Stimulated activated CD8-positive, alpha-beta memory T cell treated with anti-CD3 and anti-CD28 coated beads, Interleukin-7, amount 100 ng/mL, for 4 hours (primary cell): ENCODE measurements at regions not wholly inside any gene's neighbourhood (a gene's known extent, or its start where the extent isn't known, plus 50 kb on each side); places are given as distances from the start of the nearest gene placed in this dataset.
A peak's percentile ranks its signal among the peaks of the same experiment; 100 is the strongest.

Experiments used
- DNase-seq, 2 donors: peaks; one replicate each; pipeline ENCODE4 v3.0.0-alpha.2; 2020; ENCODE audit warnings: low read depth in 2 of 2

DNA sequence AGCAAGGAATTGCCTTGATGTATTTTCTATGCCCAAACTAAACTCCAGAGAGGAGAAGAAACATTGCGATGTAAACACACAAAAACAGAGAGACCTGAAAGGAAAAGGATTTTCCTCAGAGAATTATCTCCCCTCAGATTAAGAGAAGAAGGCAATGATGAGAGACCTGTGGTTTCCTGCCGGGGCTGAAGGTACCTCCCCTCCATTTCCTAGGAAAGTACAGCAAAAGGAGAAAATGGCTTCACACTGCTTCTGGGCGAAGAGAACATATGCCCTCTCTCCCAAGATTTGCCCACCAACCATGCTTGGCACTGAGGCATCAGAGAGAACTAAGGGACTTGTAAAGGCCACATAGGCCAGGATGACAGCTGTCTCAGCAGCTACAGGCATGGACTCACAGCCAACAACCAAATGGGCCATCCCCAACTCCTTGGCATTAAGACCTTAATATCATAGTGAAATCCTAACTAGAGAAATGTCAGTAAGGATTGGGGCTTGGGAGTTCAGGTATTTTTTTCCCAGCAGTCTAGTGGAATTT lies 523.0 kb downstream of the PTPRC start:
- DNase-seq: no peak

DNA sequence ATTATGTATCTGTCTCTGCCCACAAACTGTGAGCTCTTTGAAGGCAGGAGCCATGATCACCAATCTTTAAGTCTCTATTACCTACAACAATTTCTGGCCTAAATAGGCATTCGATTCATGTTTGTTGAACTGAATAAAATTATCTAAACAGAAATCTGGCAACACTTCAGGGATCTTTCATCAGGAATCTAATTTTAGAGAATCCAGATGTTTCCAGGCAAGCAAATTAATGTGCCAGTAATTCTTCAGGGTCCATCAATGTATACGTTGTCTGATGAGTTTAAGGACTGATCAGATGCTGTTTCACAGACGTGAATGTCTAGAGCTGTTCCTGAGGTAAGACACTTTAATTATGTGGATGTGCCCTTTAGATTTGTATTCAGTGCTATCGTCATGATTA lies 524.4 kb downstream of the PTPRC start:
- no peak for DNase-seq

DNA sequence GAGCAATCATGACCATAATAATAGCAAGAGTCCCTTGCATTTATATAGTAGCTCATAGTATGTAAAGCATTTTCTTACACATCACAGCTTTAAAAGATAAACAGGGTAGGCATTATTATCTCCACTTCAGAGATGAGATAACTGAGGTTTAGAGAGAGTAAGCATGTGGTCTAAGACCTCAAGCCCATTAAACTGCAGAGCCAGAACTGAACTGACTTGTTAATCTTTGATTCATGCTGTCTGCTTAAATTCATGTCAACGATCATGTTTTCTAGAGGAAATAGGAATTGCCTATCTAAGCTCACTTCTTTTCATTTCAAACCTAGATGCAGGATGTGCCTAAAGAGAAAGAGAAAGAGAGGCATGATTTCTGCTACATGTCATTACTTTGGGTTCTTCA lies 524.8 kb downstream of the PTPRC start:
- no peak for DNase-seq

DNA sequence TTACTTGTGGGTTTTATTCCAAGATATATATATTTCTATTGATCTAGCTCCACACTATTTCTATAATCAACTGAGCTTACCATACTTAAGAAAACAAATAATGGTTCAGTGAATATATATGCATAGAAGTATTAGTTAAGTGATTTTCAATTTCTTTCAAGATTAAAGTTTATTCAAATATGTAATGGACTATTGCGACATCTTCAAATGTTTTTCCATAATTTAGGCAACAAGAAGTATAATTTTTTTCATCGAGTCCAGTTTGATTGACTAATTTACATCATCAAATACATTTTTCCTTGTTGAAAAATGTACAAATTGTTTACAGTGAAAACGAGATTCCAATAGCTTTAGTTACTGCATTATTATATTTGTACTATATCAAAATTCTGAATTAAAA lies 528.6 kb downstream of the PTPRC start:
- DNase-seq: no peak

DNA sequence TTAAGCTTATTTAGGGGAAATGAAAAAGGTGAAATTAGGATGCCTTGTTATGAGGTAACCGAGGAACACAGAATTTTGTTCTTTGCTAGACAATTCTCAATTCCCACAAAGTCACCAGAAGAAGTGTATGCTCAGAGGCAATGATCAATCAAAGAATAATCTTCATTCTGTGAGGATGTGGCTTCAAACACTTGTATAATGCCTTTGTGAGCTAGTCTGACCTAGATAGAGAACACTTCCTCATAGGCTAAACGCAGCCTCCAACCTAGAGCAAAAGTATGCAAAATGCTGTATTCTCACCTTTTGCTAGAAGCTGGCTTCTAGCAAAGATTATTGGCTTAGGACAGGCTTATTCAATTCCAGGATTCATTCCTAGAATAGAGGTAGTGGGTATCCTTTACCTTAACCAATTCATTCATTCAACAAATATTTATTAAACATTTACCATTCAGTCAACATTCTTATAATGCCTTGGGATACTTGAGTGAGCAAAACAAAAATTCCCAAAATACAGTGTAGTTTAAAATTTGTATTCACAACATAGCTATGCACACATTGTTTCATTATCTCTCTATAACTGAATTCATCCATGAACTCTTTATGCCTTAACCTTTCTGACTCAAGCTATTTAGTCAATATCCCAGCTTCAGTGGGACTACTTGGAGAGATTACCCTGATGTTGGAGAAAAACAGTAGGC lies 530.2 kb downstream of the PTPRC start:
- no peak for DNase-seq

DNA sequence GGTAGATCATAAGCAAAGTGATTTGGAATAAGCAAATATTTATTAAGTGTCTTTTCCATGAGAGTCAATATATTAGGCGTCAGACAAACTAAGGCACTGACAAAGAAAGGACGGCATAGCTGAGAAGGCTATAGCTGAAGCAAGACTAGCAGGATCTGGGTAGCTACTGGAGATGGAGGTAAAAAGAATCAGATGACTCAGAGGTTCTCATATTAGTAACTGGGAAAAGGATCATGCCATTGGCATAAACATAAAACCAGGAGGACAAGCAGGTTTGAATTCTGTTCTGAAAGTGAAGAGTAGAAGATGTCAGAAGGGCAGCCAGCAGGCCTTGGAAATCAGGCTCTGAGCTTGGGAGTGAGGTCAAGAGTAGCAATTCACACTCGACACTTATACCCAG lies 531.9 kb downstream of the PTPRC start:
- no peak for DNase-seq

DNA sequence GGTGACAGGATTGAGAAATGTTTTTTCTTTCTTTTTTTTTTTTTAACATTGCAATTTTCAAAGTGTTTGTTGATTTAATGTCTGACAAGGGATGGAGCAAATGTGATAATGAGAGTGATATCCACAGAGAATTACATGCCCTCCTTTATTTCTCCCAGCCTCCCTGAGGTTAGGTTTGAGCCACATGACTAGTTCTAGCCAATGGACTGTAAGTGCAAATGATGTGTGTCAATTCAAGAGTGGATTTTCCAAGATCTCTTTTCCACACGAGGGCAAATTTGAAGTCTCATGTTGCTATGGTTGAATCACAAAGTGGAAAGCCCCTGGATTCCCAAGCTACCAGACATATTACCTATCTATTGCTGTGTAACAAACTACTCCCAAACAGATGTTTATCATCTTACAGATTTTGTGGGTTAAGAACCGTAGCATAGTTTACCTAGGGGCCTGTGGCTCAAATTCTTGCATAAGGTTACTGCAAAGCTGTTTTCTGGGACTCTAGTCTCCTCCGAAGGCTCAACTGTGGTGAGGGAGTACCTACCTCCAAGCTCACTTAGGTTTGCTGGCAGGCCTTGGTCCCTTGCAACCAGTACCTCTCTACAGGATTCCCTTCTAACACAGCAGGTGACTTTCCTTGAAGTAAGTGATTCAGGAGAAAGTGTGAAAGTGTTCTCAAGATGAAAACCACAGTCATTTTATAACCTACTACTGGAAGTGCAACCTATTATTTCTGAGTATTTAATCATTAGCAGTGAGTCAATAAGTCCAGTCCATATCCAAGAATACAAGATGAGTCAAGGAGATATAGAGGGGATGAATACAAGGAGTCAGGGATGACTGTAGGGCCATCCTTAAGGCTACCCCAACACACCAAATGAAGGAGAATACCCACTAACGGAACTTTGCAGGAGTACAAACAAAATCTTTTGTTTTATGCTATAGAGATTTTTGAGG lies 533.6 kb downstream of the PTPRC start:
- no peak for DNase-seq

DNA sequence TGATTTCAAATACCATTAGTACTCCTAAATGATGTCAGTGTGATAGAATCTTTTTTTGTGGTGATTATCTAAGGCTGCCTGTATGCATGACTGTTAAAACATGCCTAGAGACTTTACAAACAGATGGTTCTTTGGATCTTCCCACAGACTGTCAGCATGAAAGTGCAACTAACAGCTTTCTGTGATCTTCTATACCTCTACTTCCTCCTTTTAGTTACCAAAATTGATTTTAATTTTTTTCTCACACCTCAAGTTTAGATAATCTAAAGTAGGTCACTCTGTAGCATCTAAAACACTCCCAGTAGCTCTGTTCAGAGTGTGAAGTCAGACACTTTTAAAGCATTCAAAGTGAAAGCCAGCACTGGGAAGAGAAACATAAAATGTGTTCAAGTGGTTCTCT lies 534.5 kb downstream of the PTPRC start:
- DNase-seq: no peak

DNA sequence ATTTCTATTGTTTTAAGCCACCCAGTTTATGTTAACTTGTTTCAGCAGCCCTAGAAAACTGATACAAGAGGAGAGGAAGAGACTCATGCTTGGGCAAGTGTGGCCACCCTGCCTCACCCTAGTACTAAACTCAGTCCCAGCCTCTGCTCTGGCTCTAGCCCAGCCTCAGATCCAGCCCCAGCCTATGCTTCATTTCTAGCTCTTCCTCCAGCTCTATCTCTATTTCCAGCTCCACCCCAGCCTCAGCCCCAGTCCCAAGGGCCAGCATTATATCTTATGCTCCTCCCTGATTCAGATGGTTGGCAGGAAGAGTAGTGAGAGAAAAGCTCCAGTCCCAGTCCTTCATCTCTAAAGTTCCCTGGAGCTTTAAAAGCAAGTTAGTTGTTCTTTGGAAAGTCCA lies 535.5 kb downstream of the PTPRC start:
- no peak for DNase-seq

DNA sequence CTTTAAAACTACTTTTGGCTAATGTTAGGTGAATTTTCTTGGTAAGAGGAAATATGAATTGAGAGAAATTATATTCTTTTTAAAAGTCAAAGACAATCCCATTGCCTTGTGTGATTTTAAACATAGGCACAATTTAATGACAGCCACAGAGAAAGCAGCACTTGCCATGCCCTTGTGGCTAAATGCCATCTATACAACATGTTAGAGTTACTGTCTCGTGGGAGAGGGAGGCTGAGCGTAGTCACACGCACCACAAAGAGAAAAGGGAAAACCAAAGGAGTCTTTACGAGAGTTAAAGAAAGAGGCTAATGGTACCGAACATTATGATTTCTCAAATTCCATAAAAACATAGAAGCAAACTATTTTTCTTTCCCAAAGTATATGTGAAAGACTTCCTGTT lies 537.9 kb downstream of the PTPRC start:
- DNase-seq: no peak

DNA sequence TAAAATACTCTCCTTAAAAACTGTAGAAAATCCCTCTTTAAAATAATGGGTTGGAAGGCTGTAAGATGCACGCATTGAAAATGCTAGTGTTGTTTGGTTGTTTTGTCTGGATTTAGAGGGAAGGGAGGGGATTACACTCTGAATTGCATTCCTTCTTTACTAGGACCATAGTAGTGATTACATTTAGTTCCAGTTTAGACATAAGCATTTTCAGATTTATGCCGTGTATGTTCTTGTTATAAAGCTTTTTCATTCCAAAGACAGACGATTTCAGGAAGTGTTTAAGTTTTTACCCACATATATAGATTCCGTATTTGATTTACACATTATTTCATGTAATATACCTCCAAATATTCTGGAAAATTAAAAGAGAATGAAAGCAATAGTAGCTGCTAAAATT lies 538.4 kb downstream of the PTPRC start:
- no peak for DNase-seq

DNA sequence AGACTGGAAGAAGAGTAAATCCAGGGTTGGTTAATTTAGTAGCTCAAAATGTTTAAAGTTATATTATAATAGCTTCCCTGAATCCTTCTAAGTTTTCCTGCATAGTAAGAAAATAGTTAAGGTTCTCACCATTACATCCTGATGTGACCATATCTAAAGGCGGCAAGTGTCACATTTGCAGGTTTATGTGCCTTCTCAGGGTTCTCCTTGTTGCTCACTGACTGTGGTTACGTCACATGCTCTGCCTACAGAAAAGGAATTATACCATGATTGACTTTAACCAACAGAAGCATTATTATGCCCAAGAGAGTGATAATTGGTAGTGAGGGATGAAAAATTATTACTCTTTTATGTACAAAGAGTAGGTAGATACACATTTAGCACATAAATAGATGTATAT lies 539.8 kb downstream of the PTPRC start:
- DNase-seq: no peak

DNA sequence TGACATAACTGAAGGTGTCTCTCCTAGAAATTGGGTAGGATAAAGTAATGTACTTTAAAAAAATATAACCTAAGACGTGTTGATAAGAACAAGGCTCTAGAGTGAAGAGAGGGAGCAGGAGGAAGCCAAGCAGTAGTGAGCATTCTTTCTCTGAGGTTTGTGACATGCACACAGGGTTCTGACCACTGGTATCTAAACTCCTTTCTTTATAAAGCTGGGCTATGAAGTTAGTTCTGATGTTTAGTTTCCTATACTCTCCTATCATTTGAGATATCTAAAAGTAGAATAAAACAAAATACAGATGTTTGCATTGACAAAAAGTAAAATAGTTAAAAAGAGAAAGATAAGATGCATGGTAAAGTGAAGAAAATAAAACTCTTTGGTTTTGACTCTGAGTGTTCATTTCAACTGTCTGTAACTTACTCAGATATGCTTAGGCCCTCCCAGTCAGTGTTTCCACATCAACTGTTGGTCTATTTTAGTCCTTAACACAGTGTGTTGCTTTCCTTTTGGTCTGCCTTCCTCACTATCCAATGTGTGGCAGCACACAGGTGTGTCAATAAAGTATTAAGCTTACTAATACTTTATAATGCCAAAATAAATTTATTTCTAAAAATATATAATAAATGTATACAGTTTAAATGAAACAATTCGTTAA lies 543.5 kb downstream of the PTPRC start:
- DNase-seq: no peak

DNA sequence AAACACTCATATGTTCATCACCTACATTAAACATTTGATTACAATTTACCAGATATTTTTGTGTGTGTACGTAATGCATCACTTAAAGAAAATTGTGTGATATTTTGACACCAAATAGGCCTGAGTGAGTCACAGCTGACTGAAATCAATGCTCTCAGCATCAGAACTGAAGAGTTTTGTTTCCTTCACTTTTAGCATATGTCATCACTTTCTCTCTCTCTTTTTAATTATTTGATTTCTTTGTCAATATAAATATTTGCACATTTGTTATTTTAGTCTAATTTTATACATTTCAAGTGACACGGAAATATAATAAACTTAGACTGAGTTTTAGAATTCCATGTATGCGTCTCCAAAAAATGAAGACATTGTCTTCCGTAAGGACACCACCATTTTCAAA lies 545.3 kb downstream of the PTPRC start:
- no peak for DNase-seq

DNA sequence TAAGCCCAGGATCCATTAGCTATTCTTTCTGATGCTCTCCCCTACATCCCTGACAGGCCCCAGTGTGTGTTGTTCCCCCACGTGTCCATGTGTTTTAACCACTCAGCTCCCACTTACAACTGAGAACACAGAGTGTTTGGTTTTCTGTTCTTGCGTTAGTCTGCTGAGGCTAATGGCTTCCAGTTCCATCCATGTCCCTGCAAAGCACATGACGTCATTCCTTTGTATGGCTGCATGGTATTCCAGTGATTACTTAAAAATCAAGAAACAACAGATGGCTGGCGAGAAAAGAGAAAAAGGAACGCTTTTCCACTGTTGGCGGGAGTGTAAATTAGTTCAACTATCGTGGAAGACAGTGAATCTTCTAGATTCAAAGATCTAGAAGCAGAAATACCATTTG lies 556.0 kb downstream of the PTPRC start:
- DNase-seq: no peak

DNA sequence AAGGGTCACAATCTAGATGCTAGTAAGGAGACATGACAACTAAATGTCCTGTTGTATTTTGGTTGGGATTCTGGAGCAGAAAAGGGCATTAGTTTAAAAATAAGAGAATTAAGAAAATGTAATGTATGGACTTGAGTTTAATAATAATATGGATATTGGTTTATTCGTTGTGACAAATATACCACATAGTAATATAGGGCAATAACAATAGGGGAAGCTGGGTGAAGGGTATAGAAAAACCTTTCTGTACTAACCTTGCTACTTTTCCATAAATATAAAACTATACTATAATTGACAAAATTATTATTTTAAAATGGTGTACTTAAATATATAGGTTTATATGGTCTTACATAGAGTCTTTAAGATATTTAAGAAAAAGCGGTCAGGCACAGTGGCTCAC lies 558.9 kb downstream of the PTPRC start:
- no peak for DNase-seq

DNA sequence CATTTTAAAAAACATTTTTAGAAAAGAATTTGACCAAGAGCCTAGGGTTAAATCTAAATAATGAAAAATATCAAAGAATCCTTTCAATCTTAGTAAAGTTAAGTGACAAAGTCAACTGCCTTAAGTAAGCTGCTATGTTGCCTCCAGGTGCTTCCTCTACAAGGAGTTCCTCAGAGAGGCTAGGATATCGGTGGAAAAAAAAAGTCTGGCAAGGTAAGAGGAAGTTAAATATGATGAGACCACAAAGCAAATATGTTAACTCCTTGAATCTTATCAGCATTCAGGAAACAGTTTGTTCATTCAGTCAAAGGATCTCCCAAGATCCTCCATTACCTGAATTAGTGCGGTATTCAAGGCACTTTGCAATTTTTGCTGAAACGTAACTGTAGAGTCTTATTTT lies 563.5 kb downstream of the PTPRC start:
- no peak for DNase-seq

DNA sequence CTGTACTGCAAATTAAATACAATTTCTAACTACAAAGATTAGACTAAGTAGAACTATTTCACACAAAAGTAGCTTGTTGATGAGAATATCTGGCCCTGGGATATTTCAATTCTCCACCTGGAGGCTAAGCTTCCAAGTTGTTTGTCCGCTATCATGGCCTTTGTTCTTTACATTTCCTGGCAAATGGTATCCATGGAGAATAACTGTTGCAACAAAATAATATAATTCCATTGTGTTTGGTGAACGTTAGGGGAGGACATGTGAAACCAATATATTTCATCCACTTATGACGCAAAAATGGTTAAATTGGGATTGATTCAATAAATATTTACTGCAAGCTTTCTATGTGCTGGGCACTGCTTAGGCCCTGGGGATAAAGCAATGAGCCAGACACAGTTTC lies 565.4 kb downstream of the PTPRC start:
- no peak for DNase-seq

DNA sequence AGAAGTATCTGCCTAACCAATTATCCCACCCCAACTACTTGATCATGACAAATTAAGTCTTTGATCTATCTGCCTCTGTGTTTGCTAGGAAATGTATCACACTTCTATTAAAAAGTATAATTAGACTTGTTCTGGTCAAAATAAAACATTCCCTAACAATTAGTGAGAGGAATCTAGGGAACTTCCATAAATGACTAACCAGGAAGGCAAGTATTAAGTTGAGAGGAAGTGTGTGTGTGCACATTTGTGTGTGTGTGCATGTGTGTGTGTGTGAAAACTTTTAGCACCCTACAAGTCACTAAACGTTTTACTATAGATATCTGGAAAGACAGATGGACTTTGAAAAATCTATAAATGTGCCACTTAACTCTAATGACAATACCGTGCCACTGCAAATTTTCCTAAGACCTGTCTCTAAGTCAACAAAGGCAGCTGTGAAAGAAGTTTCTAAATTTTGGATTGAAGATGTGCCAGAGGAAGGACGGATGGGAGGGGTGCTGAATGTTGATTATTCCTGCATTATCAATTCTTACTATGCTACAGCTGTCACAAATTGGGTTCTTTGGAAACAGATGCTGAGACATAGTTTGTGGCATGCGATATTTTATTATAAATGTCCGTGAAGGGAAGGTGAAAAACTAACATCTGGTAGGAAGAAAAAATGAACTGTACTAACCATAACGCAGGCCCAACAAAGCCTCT lies 567.1 kb downstream of the PTPRC start:
- no peak for DNase-seq

DNA sequence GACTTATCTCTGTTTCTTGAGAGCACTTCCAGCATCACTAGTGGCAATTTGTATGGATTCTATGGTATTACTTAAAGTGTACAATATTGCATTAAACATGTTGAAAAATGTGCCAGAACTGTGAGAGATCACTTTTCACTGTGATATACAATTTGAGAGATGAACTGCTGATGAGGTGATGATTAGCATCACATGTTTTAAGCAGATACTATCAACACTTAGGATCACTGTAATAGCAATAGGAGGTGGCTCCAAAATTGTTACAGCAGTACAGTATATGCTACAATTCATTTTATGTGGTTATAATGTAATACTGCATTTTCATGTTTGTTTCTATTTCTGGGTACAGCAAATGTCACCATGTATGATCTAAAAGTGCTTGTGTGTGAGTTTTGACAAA lies 570.0 kb downstream of the PTPRC start:
- DNase-seq: no peak

DNA sequence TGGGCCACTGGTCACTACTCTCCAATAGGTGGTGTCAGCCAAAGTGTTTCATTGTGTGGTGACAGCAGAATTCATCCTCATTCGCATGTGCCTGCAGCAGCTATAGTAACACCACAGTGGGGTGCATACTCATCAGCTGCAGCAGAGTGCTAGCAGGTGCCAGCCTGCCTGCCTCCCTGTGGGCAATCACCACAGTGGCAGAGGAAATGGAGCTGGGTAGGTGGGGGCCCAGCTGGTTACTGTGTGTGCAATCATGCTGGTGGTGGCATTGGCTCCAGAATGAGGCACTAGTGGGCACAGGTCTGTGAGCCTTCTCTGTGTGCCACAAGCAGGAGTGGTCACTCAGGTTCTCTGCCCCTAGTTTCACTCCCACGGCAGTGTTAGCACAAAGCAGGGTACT lies 579.2 kb downstream of the PTPRC start:
- DNase-seq: peak in 1 of 2 donors; percentile 3

DNA sequence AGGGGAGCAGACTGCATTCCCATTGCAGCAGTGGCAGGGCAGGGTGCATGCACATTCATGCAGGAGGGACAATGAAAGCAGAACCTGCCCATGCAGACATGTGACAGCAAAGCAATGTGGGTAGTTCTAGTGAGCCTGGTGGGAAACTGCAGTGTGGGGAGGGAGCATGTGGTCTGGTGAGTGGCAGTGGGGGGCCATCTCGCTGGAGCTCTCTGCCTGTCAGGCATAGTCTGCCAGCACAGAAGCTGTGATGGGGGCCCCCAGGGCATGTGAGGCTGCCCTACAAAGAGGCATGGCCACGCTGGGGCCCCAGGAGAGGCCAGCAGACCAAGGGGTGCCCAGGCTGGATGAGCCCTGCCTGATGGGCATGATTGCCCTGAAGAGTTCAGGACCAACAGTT lies 579.7 kb downstream of the PTPRC start:
- DNase-seq: no peak
